Fibroblast of gingiva (primary cell): ENCODE measurements at regions not wholly inside any gene's neighbourhood (a gene's known extent, or its start where the extent isn't known, plus 50 kb on each side); places are given as distances from the start of the nearest gene placed in this dataset.

Experiments used
- DNase-seq: peaks from one replicate; pipeline ENCODE4 v3.0.0-alpha.2; 2011; ENCODE audit warnings: low read depth

- no peak for DNase-seq
These were observed 50.8 kb upstream of the NAV2 start for GRCh38 chr11:19661827-19662226.

GRCh38 chr11:19660076-19660475, 52.6 kb upstream of the NAV2 start:
- no peak for DNase-seq

GRCh38 chr11:19659529-19659928, 53.1 kb upstream of the NAV2 start:
- DNase-seq: no peak

- DNase-seq: no peak
These were observed 54.3 kb upstream of the NAV2 start for GRCh38 chr11:19658344-19658743.

GRCh38 chr11:19656140-19656541, 56.5 kb upstream of the NAV2 start:
- DNase-seq: no peak

GRCh38 chr11:19652623-19653375, 59.8 kb upstream of the NAV2 start:
- DNase-seq: no peak

- DNase-seq: no peak
These were observed 61.0 kb upstream of the NAV2 start for GRCh38 chr11:19651653-19652052.

- no peak for DNase-seq
These were observed 61.6 kb upstream of the NAV2 start for GRCh38 chr11:19651028-19651427.

GRCh38 chr11:19650467-19650866, 62.2 kb upstream of the NAV2 start:
- no peak for DNase-seq

GRCh38 chr11:19649751-19650150, 62.9 kb upstream of the NAV2 start:
- DNase-seq: no peak

- DNase-seq: no peak
These were observed 64.3 kb upstream of the NAV2 start for GRCh38 chr11:19648321-19648720.

- no peak for DNase-seq
These were observed 64.8 kb upstream of the NAV2 start for GRCh38 chr11:19647816-19648215.

- DNase-seq: peak; percentile 95
These were observed 65.7 kb upstream of the NAV2 start for GRCh38 chr11:19646921-19647320.

GRCh38 chr11:19646308-19646707, 66.3 kb upstream of the NAV2 start:
- no peak for DNase-seq

GRCh38 chr11:19644316-19644715, 68.3 kb upstream of the NAV2 start:
- no peak for DNase-seq

GRCh38 chr11:19642185-19643158, 70.2 kb upstream of the NAV2 start:
- DNase-seq: peak; percentile 74

GRCh38 chr11:19639603-19640105, 73.0 kb upstream of the NAV2 start:
- DNase-seq: no peak

GRCh38 chr11:19635332-19635731, 77.3 kb upstream of the NAV2 start:
- no peak for DNase-seq

- DNase-seq: peak; percentile 72
These were observed 79.4 kb upstream of the NAV2 start for GRCh38 chr11:19633276-19633675.

- peak; percentile 34 for DNase-seq
These were observed 80.2 kb upstream of the NAV2 start for GRCh38 chr11:19632499-19632834.

- DNase-seq: peak; percentile 82
These were observed 80.7 kb upstream of the NAV2 start for GRCh38 chr11:19631712-19632498.

GRCh38 chr11:19628018-19628417, 84.6 kb upstream of the NAV2 start:
- DNase-seq: peak; percentile 97
